Suprapubic skin (tissue), 4 donors: ENCODE measurements at regions not wholly inside any gene's neighbourhood (a gene's known extent, or its start where the extent isn't known, plus 50 kb on each side); places are given as distances from the start of the nearest gene placed in this dataset.

Experiments
- DNase-seq, 2 donors: peaks; one replicate each; pipeline ENCODE4 v3.0.0-alpha.2; 2019; ENCODE audit warnings: low spot score in 2 of 2
- H3K27ac ChIP-seq: fragments of 200-600 bp; sonication (generic); one replicate; pipeline ENCODE4 v1.5.1; 2019
- H3K27me3 ChIP-seq: fragments of 200-600 bp; sonication (generic); one replicate; pipeline ENCODE4 v1.5.1; 2019
- H3K36me3 ChIP-seq: fragments of 200-600 bp; sonication (generic); one replicate; pipeline ENCODE4 v1.5.1; 2019
- H3K4me1 ChIP-seq: fragments of 200-600 bp; sonication (generic); one replicate; pipeline ENCODE4 v1.5.1; 2019
- H3K4me3 ChIP-seq: fragments of 200-600 bp; sonication (generic); one replicate; pipeline ENCODE4 v1.5.1; 2019; ENCODE audit warnings: mild to moderate bottlenecking
- H3K9me3 ChIP-seq: fragments of 200-600 bp; sonication (generic); one replicate; pipeline ENCODE4 v1.5.1; 2019
- CTCF ChIP-seq, 2 donors: fragments of 200-600 bp in 1 of 2; fragments of 450-650 bp in 1 of 2; sonication (generic) in 1 of 2; IDR thresholded peaks; one replicate each; pipeline ENCODE4 v1.5.1; 2016 to 2019; ENCODE audit warnings: antibody characterized with exemption in 2 of 2, mild to moderate bottlenecking in 1 of 2, moderate library complexity in 1 of 2
- EP300 ChIP-seq: sonication (generic); formaldehyde crosslinking; IDR thresholded peaks from one replicate; pipeline ENCODE4 v1.6.1; 2017; ENCODE audit warnings: antibody characterized with exemption
- POLR2A ChIP-seq, 2 donors: fragments of 450-650 bp; IDR thresholded peaks; one replicate each; pipeline ENCODE4 v1.6.1; 2017; ENCODE audit warnings: antibody characterized with exemption in 2 of 2, mild to moderate bottlenecking in 2 of 2, moderate library complexity in 2 of 2
- POLR2AphosphoS5 ChIP-seq, 3 donors: sonication (generic); formaldehyde crosslinking; IDR thresholded peaks; one replicate each; pipeline ENCODE4 v1.6.1; 2017; ENCODE audit warnings: antibody characterized with exemption in 3 of 3
- WGBS: methylation state at CpG from one replicate; pipeline ENCODE4 v1.1.5; 2018; 5-methylcytosine and 5-hydroxymethylcytosine counted together

GRCh38 chr1:2893473-2894120 is 92.1 kb upstream of the TTC34 start:
- Histone ChIP-seq H3K36me3 (no peaks in the 10 kb centered on the region), H3K27me3 (peaks cover 58% of the 10 kb centered on the region), H3K4me3 (no peak overlapping the region), H3K4me1 (no peaks in the 10 kb centered on the region), H3K9me3 (no peaks in the 10 kb centered on the region), H3K27ac (no peak overlapping the region)
- TF ChIP-seq CTCF (IDR thresholded peaks at IDR 0.05) (no peak), POLR2A (IDR thresholded peaks at IDR 0.05) (no peak), POLR2AphosphoS5 (IDR thresholded peaks at IDR 0.05) (no peak), EP300 (no peak)
- WGBS: 93% methylated on average over 5 of the region's 20 CpGs
- DNase-seq: no peak

- DNase-seq: no peak
- TF ChIP-seq EP300: no peak
- no peak for TF ChIP-seq POLR2AphosphoS5 (IDR thresholded peaks at IDR 0.05)
- TF ChIP-seq POLR2A (IDR thresholded peaks at IDR 0.05): no peak
- no peak for TF ChIP-seq CTCF (IDR thresholded peaks at IDR 0.05)
- Histone ChIP-seq H3K36me3 (no peaks in the 10 kb centered on the region), H3K4me3 (no peak overlapping the region), H3K9me3 (no peaks in the 10 kb centered on the region), H3K27ac (no peak overlapping the region), H3K4me1 (no peaks in the 10 kb centered on the region), H3K27me3 (peaks cover 55% of the 10 kb centered on the region)
- WGBS: 91% methylated on average over 9 of the region's 27 CpGs
These were observed 93.0 kb upstream of the TTC34 start for GRCh38 chr1:2894381-2895041.

GRCh38 chr1:2896824-2897223 is 95.3 kb upstream of the TTC34 start:
- H3K9me3 ChIP-seq: no peaks in the 10 kb centered on the region
- no peaks in the 10 kb centered on the region for H3K36me3 ChIP-seq
- WGBS: 84% methylated on average over 7 of the region's 7 CpGs
- H3K27me3 ChIP-seq: peaks cover 55% of the 10 kb centered on the region
- H3K27ac ChIP-seq: no peak overlapping the region
- no peak for DNase-seq
- TF ChIP-seq POLR2A (IDR thresholded peaks at IDR 0.05) (no peak), CTCF (IDR thresholded peaks at IDR 0.05) (no peak), POLR2AphosphoS5 (IDR thresholded peaks at IDR 0.05) (no peak), EP300 (no peak)
- no peaks in the 10 kb centered on the region for H3K4me1 ChIP-seq
- no peak overlapping the region for H3K4me3 ChIP-seq

- Histone ChIP-seq H3K36me3 (no peaks in the 10 kb centered on the region), H3K27me3 (peaks cover 76% of the 10 kb centered on the region), H3K4me3 (no peak overlapping the region), H3K27ac (no peak overlapping the region), H3K4me1 (no peaks in the 10 kb centered on the region), H3K9me3 (no peaks in the 10 kb centered on the region)
- 95% methylated on average over 19 of the region's 19 CpGs for WGBS
- DNase-seq: no peak
- TF ChIP-seq POLR2A (IDR thresholded peaks at IDR 0.05) (no peak), CTCF (IDR thresholded peaks at IDR 0.05) (no peak), EP300 (no peak), POLR2AphosphoS5 (IDR thresholded peaks at IDR 0.05) (no peak)
These were observed 101.7 kb upstream of the TTC34 start for GRCh38 chr1:2903226-2903625.

GRCh38 chr1:2904191-2904590 is 102.7 kb upstream of the TTC34 start:
- 75% methylated on average over 9 of the region's 15 CpGs for WGBS
- no peaks in the 10 kb centered on the region for H3K4me1 ChIP-seq
- peaks cover 80% of the 10 kb centered on the region for H3K27me3 ChIP-seq
- no peak for DNase-seq
- H3K4me3 ChIP-seq: no peak overlapping the region
- H3K27ac ChIP-seq: no peak overlapping the region
- no peaks in the 10 kb centered on the region for H3K36me3 ChIP-seq
- H3K9me3 ChIP-seq: no peaks in the 10 kb centered on the region
- TF ChIP-seq CTCF (IDR thresholded peaks at IDR 0.05): no peak
